ENCODE measurements at regions not wholly inside any gene's neighbourhood (a gene's known extent, or its start where the extent isn't known, plus 50 kb on each side); places are given as distances from the start of the nearest gene placed in this dataset.

DNA sequence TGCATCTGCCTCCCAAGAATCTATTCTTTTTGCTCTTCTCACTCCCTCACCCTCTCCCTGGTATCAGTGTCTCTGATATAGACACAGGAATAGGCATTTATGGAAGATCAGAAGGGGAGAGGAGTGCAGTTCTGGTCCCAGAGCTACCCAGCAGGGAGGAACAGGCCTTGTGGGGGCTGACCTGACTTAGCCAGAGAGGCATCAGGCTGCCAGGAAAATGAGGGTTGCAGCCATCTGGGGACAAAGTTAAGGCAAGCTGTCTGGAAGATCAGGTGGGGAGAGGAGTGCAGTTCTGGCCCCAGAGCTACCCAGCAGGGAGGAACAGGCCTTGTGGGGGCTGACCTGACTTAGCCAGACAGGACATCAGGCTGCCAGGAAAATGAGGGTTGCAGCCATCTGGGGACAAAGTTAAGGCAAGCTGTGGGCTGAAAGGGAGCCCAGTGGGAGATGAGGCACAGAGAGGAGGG, 69.9 kb upstream of the HK2 start:
- Histone ChIP-seq H3K4me3 (no peak overlapping the region), H3K27ac (peak overlapping the region in 1 of 2 donors; percentile 22), H3K36me3 (ENCODE audit: low read depth, missing control alignments) (no peaks in the 10 kb centered on the region), H3K27me3 (no peaks in the 10 kb centered on the region), H3K4me1 (peaks cover 14% of the 10 kb centered on the region), H3K9me3 (no peaks in the 10 kb centered on the region)
- DNase-seq, result peak; percentile 29
- intact Hi-C loops (cut with DNase I; ENCODE audit: low total_unique reads), result no loop called here
- no peak for TF ChIP-seq POLR2A (IDR thresholded peaks at IDR 0.05)
- TF ChIP-seq CTCF (IDR thresholded peaks at IDR 0.05), result no peak

- TF ChIP-seq CTCF (IDR thresholded peaks at IDR 0.05) (no peak), POLR2A (IDR thresholded peaks at IDR 0.05) (no peak)
- no peak overlapping the region for H3K27ac ChIP-seq
- H3K9me3 ChIP-seq, result no peaks in the 10 kb centered on the region
- peak; percentile 33 for DNase-seq
- peaks cover 16% of the 10 kb centered on the region for H3K4me1 ChIP-seq
- no peaks in the 10 kb centered on the region for H3K27me3 ChIP-seq
- H3K4me3 ChIP-seq, result no peak overlapping the region
- no peaks in the 10 kb centered on the region for H3K36me3 ChIP-seq (ENCODE audit: low read depth, missing control alignments)
- WGBS, 2 donors, result 69 to 84% methylated on average over 5 of the region's 5 CpGs
- intact Hi-C loops (cut with DNase I; ENCODE audit: low total_unique reads), result no loop called here
Observed at GRCh38 chr2:74764429-74765272, 69.3 kb upstream of the HK2 start.

DNA sequence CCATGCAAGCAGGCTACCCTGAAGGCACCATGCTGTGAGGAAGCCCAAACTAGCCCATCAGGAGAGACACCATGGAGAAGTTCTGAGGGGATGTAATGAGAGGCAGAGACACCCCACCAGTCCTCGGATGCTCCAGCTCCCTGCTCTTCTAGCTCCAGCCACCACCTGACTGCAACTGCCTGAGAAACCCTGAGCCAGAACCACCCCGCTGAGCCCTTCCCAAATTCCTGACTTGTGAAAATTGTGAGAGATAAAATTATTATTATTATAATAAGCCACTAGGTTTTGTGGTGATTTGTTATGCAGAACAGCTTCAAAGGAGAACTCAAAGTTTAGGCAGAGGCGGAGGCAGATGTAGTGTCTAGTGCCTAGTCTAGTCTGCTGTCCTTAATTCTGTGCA, 67.1 kb upstream of the HK2 start:
- DNase-seq, result no peak
- no peaks in the 10 kb centered on the region for H3K9me3 ChIP-seq
- no peak for TF ChIP-seq CTCF (IDR thresholded peaks at IDR 0.05)
- H3K4me1 ChIP-seq, result peaks cover 16% of the 10 kb centered on the region
- no peaks in the 10 kb centered on the region for H3K27me3 ChIP-seq
- no peak overlapping the region for H3K4me3 ChIP-seq
- H3K36me3 ChIP-seq (ENCODE audit: low read depth, missing control alignments), result no peaks in the 10 kb centered on the region
- no peak overlapping the region for H3K27ac ChIP-seq
- 95 to 98% methylated on average over 3 of the region's 3 CpGs for WGBS, 2 donors
- intact Hi-C loops (cut with DNase I; ENCODE audit: low total_unique reads), result no loop called here

- Histone ChIP-seq H3K4me1 (peaks cover 23% of the 10 kb centered on the region), H3K27me3 (no peaks in the 10 kb centered on the region), H3K9me3 (no peaks in the 10 kb centered on the region), H3K27ac (no peak overlapping the region), H3K4me3 (no peak overlapping the region), H3K36me3 (ENCODE audit: low read depth, missing control alignments) (no peaks in the 10 kb centered on the region)
- TF ChIP-seq CTCF (IDR thresholded peaks at IDR 0.05), result no peak
- TF ChIP-seq POLR2A (IDR thresholded peaks at IDR 0.05), result no peak
- intact Hi-C loops (cut with DNase I; ENCODE audit: low total_unique reads), result no loop called here
- 66 to 69% methylated on average over 2 of the region's 2 CpGs for WGBS, 2 donors
- no peak for DNase-seq
Observed at GRCh38 chr2:74767618-74768017, 66.3 kb upstream of the HK2 start.

- Histone ChIP-seq H3K4me1 (peaks cover 23% of the 10 kb centered on the region), H3K36me3 (ENCODE audit: low read depth, missing control alignments) (no peaks in the 10 kb centered on the region), H3K4me3 (no peak overlapping the region), H3K27ac (peak overlapping the region; percentile 7 to 42), H3K27me3 (no peaks in the 10 kb centered on the region), H3K9me3 (no peaks in the 10 kb centered on the region)
- WGBS, 2 donors, result 29 to 56% methylated on average over 4 of the region's 4 CpGs
- peak; percentile 51 for DNase-seq
- intact Hi-C loops (cut with DNase I; ENCODE audit: low total_unique reads), result no loop called here
- TF ChIP-seq POLR2A (IDR thresholded peaks at IDR 0.05) (no peak), CTCF (IDR thresholded peaks at IDR 0.05) (no peak)
Observed at GRCh38 chr2:74768401-74768914, 65.5 kb upstream of the HK2 start.
